Activated CD4-positive, alpha-beta memory T cell treated with anti-CD3 and anti-CD28 coated beads, Interleukin-2, amount 10 ng/mL, durations not matched to agents 7 days and 5 days (primary cell): ENCODE measurements at regions not wholly inside any gene's neighbourhood (a gene's known extent, or its start where the extent isn't known, plus 50 kb on each side); places are given as distances from the start of the nearest gene placed in this dataset.

Source experiments
- CTCF ChIA-PET: fragments of 350-600 bp; sonication (Branson Sonifier 250); formaldehyde crosslinking; loops from one replicate; lab custom pipeline; 2021; ENCODE audit warnings: antibody characterized with exemption, inconsistent platforms; lab: Charles Lee
- POLR2A ChIA-PET: fragments of 350-600 bp; sonication (Branson Sonifier 250); formaldehyde crosslinking; loops from one replicate; lab custom pipeline; 2021; ENCODE audit warnings: antibody characterized with exemption; lab: Charles Lee
- DNase-seq: peaks from one replicate; pipeline ENCODE4 v3.0.0-alpha.2; 2020
- H3K27ac Mint-ChIP-seq: one replicate; pipeline ENCODE4 v1.8.0; 2021; ENCODE audit warnings: mild to moderate bottlenecking, mixed read lengths
- H3K27me3 Mint-ChIP-seq: one replicate; pipeline ENCODE4 v1.8.0; 2021; ENCODE audit warnings: mixed read lengths
- H3K36me3 Mint-ChIP-seq: one replicate; pipeline ENCODE4 v1.8.0; 2021; ENCODE audit warnings: low read depth, mixed read lengths
- H3K4me1 Mint-ChIP-seq: one replicate; pipeline ENCODE4 v1.8.0; 2021; ENCODE audit warnings: mixed read lengths
- H3K4me3 Mint-ChIP-seq: one replicate; pipeline ENCODE4 v1.8.0; 2021; ENCODE audit warnings: mild to moderate bottlenecking, mixed read lengths
- H3K9me3 Mint-ChIP-seq: one replicate; pipeline ENCODE4 v1.8.0; 2021; ENCODE audit warnings: mixed read lengths

GRCh38 chr14:38507299-38507698, 251.4 kb upstream of the CLEC14A start:
- POLR2A ChIA-PET, result no interaction called here
- CTCF ChIA-PET, result no interaction called here
- Mint-ChIP-seq H3K9me3 (no peaks in the 10 kb centered on the region), H3K4me3 (no peak overlapping the region), H3K36me3 (no peaks in the 10 kb centered on the region), H3K4me1 (no peaks in the 10 kb centered on the region), H3K27ac (no peak overlapping the region), H3K27me3 (no peaks in the 10 kb centered on the region)
- DNase-seq, result no peak

- ChIA-PET POLR2A (no interaction called here), CTCF (no interaction called here)
- no peak overlapping the region for H3K4me3 Mint-ChIP-seq
- H3K36me3 Mint-ChIP-seq, result no peaks in the 10 kb centered on the region
- no peaks in the 10 kb centered on the region for H3K9me3 Mint-ChIP-seq
- H3K27ac Mint-ChIP-seq, result no peak overlapping the region
- no peak for DNase-seq
- no peaks in the 10 kb centered on the region for H3K27me3 Mint-ChIP-seq
- H3K4me1 Mint-ChIP-seq, result no peaks in the 10 kb centered on the region
Observed at GRCh38 chr14:38505973-38506249, 250.0 kb upstream of the CLEC14A start.

GRCh38 chr14:38505221-38505972, 249.5 kb upstream of the CLEC14A start:
- no peaks in the 10 kb centered on the region for H3K9me3 Mint-ChIP-seq
- ChIA-PET CTCF (no interaction called here), POLR2A (no interaction called here)
- H3K4me3 Mint-ChIP-seq, result no peak overlapping the region
- no peaks in the 10 kb centered on the region for H3K36me3 Mint-ChIP-seq
- no peak for DNase-seq
- no peak overlapping the region for H3K27ac Mint-ChIP-seq
- no peaks in the 10 kb centered on the region for H3K27me3 Mint-ChIP-seq
- no peaks in the 10 kb centered on the region for H3K4me1 Mint-ChIP-seq

GRCh38 chr14:38504175-38504574, 248.3 kb upstream of the CLEC14A start:
- no peaks in the 10 kb centered on the region for H3K27me3 Mint-ChIP-seq
- no peaks in the 10 kb centered on the region for H3K4me1 Mint-ChIP-seq
- no peak for DNase-seq
- no peak overlapping the region for H3K27ac Mint-ChIP-seq
- CTCF ChIA-PET, result no interaction called here
- no peaks in the 10 kb centered on the region for H3K9me3 Mint-ChIP-seq
- no peak overlapping the region for H3K4me3 Mint-ChIP-seq
- no peaks in the 10 kb centered on the region for H3K36me3 Mint-ChIP-seq
- POLR2A ChIA-PET, result no interaction called here

- no peak for DNase-seq
- no peaks in the 10 kb centered on the region for H3K4me1 Mint-ChIP-seq
- no peak overlapping the region for H3K4me3 Mint-ChIP-seq
- no peaks in the 10 kb centered on the region for H3K36me3 Mint-ChIP-seq
- no peaks in the 10 kb centered on the region for H3K27me3 Mint-ChIP-seq
- ChIA-PET POLR2A (no interaction called here), CTCF (no interaction called here)
- no peak overlapping the region for H3K27ac Mint-ChIP-seq
- H3K9me3 Mint-ChIP-seq, result no peaks in the 10 kb centered on the region
Observed at GRCh38 chr14:38502239-38502638, 246.3 kb upstream of the CLEC14A start.

GRCh38 chr14:38500125-38500524, 244.2 kb upstream of the CLEC14A start:
- no peak for DNase-seq
- no peak overlapping the region for H3K27ac Mint-ChIP-seq
- no peaks in the 10 kb centered on the region for H3K4me1 Mint-ChIP-seq
- no peaks in the 10 kb centered on the region for H3K36me3 Mint-ChIP-seq
- POLR2A ChIA-PET, result no interaction called here
- CTCF ChIA-PET, result no interaction called here
- H3K27me3 Mint-ChIP-seq, result no peaks in the 10 kb centered on the region
- H3K9me3 Mint-ChIP-seq, result no peaks in the 10 kb centered on the region
- no peak overlapping the region for H3K4me3 Mint-ChIP-seq

- no peaks in the 10 kb centered on the region for H3K27me3 Mint-ChIP-seq
- H3K4me1 Mint-ChIP-seq, result no peaks in the 10 kb centered on the region
- CTCF ChIA-PET, result no interaction called here
- no peak for DNase-seq
- no peak overlapping the region for H3K27ac Mint-ChIP-seq
- H3K36me3 Mint-ChIP-seq, result no peaks in the 10 kb centered on the region
- H3K9me3 Mint-ChIP-seq, result no peaks in the 10 kb centered on the region
- H3K4me3 Mint-ChIP-seq, result no peak overlapping the region
- POLR2A ChIA-PET, result no interaction called here
Observed at GRCh38 chr14:38496092-38496491, 240.2 kb upstream of the CLEC14A start.

GRCh38 chr14:38490273-38490672, 234.4 kb upstream of the CLEC14A start:
- ChIA-PET POLR2A (no interaction called here), CTCF (no interaction called here)
- no peak for DNase-seq
- Mint-ChIP-seq H3K9me3 (no peaks in the 10 kb centered on the region), H3K4me1 (no peaks in the 10 kb centered on the region), H3K36me3 (no peaks in the 10 kb centered on the region), H3K4me3 (no peak overlapping the region), H3K27me3 (no peaks in the 10 kb centered on the region), H3K27ac (no peak overlapping the region)

GRCh38 chr14:38485026-38485425, 229.1 kb upstream of the CLEC14A start:
- no peaks in the 10 kb centered on the region for H3K9me3 Mint-ChIP-seq
- H3K27me3 Mint-ChIP-seq, result no peaks in the 10 kb centered on the region
- CTCF ChIA-PET, result no interaction called here
- DNase-seq, result no peak
- no peaks in the 10 kb centered on the region for H3K36me3 Mint-ChIP-seq
- POLR2A ChIA-PET, result no interaction called here
- H3K4me3 Mint-ChIP-seq, result no peak overlapping the region
- no peaks in the 10 kb centered on the region for H3K4me1 Mint-ChIP-seq
- H3K27ac Mint-ChIP-seq, result no peak overlapping the region

GRCh38 chr14:38481952-38482678, 226.2 kb upstream of the CLEC14A start:
- Mint-ChIP-seq H3K36me3 (no peaks in the 10 kb centered on the region), H3K27ac (no peak overlapping the region), H3K4me1 (no peaks in the 10 kb centered on the region), H3K27me3 (no peaks in the 10 kb centered on the region), H3K9me3 (peaks cover 8% of the 10 kb centered on the region), H3K4me3 (no peak overlapping the region)
- ChIA-PET POLR2A (no interaction called here), CTCF (no interaction called here)
- DNase-seq, result no peak

GRCh38 chr14:38469156-38469555, 213.3 kb upstream of the CLEC14A start:
- Mint-ChIP-seq H3K4me1 (no peaks in the 10 kb centered on the region), H3K4me3 (no peak overlapping the region), H3K9me3 (peaks cover 4% of the 10 kb centered on the region), H3K27me3 (no peaks in the 10 kb centered on the region), H3K36me3 (no peaks in the 10 kb centered on the region), H3K27ac (no peak overlapping the region)
- no peak for DNase-seq
- ChIA-PET POLR2A (no interaction called here), CTCF (no interaction called here)

GRCh38 chr14:38442208-38442607, 186.3 kb upstream of the CLEC14A start:
- Mint-ChIP-seq H3K36me3 (no peaks in the 10 kb centered on the region), H3K4me3 (no peak overlapping the region), H3K27me3 (no peaks in the 10 kb centered on the region), H3K4me1 (no peaks in the 10 kb centered on the region), H3K27ac (no peak overlapping the region), H3K9me3 (peaks cover 16% of the 10 kb centered on the region)
- CTCF ChIA-PET, result no interaction called here
- POLR2A ChIA-PET, result no interaction called here
- no peak for DNase-seq

GRCh38 chr14:38432186-38432585, 176.3 kb upstream of the CLEC14A start:
- Mint-ChIP-seq H3K4me1 (no peaks in the 10 kb centered on the region), H3K27me3 (no peaks in the 10 kb centered on the region), H3K4me3 (no peak overlapping the region), H3K36me3 (no peaks in the 10 kb centered on the region), H3K27ac (no peak overlapping the region), H3K9me3 (no peaks in the 10 kb centered on the region)
- no peak for DNase-seq
- POLR2A ChIA-PET, result no interaction called here
- CTCF ChIA-PET, result no interaction called here

- ChIA-PET POLR2A (no interaction called here), CTCF (no interaction called here)
- H3K36me3 Mint-ChIP-seq, result no peaks in the 10 kb centered on the region
- no peak overlapping the region for H3K4me3 Mint-ChIP-seq
- DNase-seq, result no peak
- no peaks in the 10 kb centered on the region for H3K27me3 Mint-ChIP-seq
- H3K9me3 Mint-ChIP-seq, result no peaks in the 10 kb centered on the region
- H3K4me1 Mint-ChIP-seq, result no peaks in the 10 kb centered on the region
- no peak overlapping the region for H3K27ac Mint-ChIP-seq
Observed at GRCh38 chr14:38431156-38431555, 175.3 kb upstream of the CLEC14A start.
